GM21360 (cell line): ENCODE measurements at regions not wholly inside any gene's neighbourhood (a gene's known extent, or its start where the extent isn't known, plus 50 kb on each side); places are given as distances from the start of the nearest gene placed in this dataset.

Source experiments
- ATAC-seq: cut with Tn5 transposase; IDR thresholded peaks from one replicate; pipeline ENCODE4 v1.9.1; 2021; ENCODE audit warnings: mild to moderate bottlenecking, moderate library complexity; ENCODE audit not compliant: unreplicated experiment

DNA sequence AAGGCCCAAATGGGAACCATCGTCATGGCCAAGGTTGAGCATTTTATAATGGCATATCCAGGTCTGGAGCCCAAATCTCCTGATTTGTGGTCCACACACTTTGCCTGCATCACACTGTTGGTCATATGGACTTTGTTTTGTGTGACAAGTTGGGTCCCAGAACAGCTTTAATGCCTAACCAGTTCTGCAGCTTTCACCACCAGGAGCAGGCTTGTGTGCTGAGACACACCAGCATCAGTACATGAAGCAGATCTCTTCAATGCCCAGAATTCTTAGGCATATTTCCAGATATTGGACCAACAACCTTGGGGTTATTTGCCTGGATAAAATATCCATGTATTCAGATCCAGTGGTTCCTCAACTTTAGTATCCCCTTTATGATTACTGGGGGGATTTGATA lies 371.3 kb downstream of the FBXW7 start:
- no peak for ATAC-seq

DNA sequence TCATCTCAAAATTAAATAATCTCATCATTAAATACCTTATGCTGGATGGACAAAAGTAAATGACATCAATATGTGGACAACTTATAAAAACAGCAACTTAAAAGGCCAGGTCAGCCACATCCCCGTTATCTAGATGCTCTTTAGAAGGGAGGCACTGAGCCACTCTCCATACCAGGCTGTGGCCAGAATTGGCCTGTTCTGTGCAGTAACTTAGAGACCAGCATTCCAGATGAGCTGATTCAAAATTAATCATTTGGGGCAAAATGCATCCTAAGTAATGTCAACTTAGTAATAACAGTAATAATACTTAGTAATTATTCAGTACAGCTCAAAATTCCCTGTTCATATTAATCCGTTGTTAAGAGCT lies 373.6 kb downstream of the FBXW7 start:
- ATAC-seq = no peak

DNA sequence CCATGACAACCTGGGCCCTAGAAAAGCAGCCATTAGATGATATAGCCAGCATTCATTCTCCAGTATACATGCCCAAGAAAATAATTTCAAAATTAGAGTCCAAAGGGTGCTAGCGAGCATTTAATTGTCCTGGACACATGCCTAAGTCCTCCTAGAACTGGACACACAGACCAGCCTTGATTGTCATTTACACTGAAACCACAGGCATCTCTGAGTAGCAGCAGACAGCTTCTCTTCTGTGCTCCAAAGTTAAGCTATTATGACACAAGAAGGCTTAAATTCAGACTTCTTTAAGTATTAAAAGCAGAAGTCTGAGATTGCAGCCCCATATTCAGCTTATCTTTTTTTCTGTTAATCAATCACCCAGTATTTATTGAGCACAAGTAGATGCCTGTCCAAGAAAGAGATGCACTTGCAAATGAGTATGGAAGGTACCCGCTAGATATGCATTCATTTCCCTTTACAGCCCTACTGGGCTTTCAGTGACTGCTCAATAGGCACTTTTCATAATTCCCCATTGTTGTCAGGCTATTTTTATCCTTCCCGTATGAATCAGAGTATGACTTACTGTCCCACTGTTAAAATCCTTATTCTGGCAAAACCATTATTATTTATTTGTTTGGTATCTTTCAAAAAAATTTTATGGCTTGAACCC lies 374.1 kb downstream of the FBXW7 start:
- no peak for ATAC-seq

DNA sequence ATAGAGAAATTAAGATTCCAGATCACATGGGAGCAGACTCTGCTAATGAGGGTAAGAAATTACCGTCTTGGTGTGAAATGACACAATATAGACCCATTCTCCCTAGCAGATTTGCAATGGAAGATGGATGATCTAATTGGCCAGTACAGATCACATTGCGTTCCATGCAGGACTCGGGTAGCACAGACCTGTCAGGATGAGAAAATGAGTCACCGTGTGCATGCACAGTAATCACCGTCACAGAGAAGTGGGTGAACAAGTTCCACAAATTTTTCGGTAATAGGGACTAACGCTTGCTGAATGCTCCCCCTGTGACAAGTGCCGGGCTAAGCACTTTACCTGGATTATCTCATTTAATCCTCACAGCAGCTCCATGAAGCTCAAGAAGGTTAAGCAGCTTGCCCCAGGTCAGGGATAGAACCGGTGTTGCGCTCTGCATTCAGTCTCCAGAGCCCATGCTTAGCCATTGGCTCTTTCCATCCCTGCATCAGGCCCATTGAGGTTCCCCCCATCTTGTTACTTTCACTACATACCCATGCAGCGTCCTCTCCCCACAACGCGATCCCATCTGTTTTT lies 375.6 kb downstream of the FBXW7 start:
- ATAC-seq = no peak

DNA sequence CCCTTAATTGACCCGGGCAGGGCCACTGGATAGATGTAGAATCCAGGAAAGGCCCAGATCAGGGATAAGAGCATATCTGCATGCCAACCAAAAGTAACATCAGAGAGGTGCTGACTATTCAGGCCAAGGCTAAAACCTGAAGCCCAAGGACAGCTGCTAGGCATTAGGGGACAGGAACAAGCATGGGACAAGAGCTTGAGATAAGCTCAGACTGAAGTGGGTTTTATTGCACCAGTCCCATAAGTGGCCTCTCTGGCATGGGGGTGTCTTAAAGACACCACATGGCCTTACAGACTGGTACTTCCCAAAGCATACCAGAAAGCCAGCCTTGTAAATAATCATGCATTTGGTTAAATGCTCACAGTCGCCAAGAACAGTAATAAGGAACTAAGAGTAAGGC lies 376.1 kb downstream of the FBXW7 start:
- no peak for ATAC-seq

DNA sequence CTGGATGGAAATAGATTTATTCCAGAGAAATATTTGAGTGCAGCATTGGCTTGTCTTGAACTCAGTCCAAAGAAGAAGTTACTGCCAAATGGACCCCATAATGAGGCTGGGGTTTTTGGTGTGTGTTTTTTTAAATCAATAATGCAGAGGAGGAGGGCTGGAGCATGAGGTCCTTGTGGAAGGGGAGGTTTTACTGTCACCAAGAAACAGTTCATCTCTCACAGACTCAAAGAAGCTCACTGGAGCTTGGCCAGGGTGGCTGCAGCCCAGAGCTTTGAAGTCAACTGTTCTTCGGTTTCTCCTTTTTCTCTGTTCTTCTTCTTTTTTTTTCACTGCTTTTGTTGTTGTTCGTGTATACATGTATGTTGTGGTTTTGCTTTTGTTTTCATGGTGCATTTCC lies 377.7 kb downstream of the FBXW7 start:
- ATAC-seq = no peak

DNA sequence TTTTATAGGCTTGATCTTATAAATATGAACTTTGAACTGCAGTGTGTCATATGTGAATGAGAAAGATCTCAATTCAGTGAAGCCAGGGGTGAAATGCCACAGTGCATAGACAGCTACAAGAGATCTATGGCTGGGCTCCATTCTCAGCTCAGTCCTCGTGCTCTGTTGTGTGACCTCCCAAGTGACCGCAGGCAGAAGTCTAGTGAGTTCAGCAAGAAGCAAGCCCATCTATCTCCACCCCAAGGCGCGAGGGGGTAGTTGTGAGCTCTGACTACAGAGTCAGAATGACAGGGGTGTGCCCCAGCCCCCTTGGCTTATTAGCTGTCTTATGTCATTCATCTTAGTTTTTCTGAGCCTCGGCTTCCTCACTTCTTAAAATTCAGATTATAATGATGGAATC lies 378.3 kb downstream of the FBXW7 start:
- no peak for ATAC-seq

DNA sequence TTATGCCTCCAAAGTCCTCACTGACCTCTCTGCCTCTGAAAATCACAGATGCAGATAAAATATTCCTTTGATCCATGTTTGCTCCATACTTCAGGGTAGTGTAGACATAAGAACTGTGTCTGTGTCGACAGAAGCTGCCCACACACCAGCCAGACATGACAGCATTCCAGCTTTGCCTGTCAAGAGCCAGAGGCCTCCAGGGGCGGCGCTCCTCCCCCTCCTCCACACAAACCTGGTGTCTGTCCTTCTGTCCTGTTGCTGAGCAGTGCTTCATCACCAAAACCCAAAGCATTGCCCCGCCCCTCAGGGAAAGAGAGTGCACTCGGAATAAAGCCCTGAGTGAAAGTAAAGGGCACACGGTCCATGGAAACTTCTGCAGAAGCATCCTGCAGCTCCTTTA lies 379.4 kb downstream of the FBXW7 start:
- ATAC-seq = no peak

DNA sequence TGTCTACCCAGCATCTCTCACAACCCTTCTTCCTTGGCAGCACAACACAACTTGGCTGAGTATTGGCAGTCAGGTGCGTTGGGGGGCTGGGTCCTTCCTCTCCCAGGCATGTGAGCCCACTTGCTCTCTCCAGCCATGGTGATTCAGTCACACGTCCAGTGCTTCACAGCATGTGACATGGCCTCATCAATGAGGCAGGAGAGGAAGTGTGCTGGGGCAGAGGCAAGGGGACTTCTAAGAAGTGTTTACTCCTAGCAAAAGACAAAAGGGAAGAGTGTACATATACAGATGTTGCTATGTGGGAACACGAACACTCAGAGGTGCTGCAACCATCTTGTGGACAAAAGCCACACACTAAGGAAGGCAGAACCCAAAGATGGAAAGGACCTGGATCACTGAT lies 380.8 kb downstream of the FBXW7 start:
- ATAC-seq = no peak

DNA sequence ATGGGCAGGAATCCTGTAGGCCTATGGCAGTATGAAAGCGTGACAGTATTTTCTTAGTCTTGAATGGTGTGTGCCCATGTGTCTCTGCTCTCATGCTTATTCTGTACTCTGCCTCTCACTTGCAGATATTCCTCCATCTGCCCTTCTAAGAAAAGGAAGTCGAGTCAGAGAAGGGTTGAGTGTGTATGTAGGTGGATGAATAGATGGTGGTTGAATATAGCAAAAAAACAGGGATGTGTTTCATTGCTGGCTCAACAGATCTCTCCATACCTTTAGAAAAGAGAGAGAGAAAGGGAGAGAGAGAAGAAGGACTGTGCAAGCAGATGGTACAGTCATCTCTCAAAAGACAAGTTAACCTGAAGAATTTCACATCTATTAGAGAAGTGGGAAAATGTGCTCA lies 381.5 kb downstream of the FBXW7 start:
- no peak for ATAC-seq

DNA sequence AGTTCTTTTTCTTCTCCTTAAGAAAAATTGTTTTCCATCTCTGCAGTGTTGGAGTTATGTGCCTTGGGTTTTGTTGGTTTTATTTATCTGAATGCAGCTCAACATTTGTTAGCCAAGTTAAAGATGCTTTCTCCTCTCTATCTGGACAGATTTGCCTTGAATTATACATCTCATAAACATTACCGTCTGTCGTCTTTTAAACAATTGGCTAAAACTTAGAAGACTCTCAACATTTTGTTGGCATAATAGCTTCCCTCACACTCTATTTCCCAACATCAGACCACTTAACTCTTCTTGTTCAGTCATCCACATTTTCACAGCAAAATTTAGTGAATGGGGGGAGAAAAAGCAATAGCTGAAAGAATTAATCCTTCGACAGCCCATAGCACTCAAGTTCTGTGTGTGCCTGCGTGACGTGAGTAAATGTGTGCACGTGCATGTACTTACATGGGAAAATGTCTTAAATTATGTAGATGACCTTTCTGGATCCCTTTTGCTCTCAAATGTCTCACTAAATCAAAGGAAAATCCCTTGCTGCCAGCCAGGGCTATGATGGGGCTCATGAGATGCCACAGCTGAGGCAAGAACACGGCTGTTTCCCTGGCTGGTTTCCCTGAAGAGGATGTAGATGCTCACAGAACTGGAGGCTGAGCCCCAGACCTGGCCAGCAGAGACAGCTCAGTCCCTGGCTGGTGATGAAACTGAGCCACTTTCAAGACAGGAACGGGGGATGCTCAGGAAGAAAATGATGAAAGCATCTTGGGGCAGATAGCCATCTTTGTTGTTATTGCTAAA lies 382.2 kb downstream of the FBXW7 start:
- ATAC-seq = no peak

DNA sequence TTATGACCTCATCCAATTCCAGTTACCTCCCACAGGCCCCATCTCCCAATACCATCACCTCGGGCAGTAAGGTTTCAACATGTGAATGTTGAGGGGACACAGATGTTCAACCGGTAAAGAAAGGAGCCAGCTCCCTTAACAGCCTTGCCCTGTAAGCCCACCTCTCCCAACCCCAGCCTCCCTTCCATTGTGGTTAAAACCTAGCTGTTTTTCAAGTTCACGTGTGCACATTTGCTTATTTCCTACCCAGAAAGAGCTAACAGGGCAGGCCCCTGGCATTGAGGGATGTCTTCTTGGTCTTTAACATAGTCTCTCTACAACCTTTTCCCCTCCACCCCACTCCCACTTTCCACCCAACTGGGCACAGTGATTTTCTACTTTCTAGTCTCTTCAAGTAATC lies 385.7 kb downstream of the FBXW7 start:
- ATAC-seq = no peak

DNA sequence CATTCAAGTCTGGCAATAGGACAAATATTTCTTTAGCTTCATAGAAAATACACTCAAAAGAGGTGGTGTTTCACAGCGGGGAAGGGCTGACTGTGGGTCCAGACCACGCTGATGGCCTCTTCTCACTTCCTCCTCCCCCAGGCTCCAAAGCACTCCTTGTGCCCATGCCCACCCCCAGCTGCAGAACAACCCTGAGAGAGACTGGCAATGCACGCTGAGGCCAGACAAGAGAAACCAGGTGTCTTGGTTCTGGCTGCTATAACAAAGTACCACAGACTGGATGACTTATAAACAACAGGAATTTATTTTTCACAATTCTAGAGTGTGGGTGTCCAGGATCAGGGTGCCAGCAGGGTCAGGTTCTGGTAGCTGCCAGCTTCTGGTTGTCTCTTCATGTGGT lies 386.1 kb downstream of the FBXW7 start:
- no peak for ATAC-seq

DNA sequence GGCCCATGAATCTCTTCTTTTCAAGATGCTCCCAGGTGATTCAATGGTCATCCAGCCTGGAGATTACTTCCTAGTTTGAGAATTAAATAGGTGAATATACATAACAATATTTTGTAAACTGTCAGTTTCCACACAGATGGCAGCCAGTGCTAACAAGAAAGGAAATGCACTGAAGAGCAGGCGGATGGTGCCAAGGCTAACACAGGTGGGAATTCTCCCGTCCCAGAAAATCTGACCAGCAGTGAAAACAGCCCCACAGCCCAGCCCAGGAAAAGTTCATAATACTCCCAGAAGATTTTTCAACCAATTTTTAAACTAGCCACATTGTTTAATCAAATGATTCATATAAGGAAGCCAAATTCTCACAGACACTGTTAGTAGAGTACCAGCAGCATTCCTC lies 387.2 kb upstream of the GATB start:
- no peak for ATAC-seq

DNA sequence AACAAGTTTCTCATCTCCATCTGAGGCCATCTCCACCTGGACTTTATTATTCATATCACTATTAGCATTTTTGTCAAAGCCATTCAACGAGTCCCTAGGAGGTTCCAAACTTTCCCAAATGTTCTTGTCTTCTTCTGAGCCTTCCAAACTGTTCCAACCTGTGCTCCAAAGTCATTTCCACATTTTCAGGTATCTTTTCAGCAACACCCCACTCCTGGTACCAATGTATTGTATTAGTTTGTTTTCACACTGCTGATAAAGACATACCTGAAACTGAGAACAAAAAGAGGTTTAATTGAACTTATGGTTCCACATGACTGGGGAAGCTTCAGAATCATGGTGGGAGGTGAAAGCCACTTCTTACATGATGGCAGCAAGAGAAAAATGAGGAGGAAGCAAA lies 385.4 kb upstream of the GATB start:
- ATAC-seq = no peak

DNA sequence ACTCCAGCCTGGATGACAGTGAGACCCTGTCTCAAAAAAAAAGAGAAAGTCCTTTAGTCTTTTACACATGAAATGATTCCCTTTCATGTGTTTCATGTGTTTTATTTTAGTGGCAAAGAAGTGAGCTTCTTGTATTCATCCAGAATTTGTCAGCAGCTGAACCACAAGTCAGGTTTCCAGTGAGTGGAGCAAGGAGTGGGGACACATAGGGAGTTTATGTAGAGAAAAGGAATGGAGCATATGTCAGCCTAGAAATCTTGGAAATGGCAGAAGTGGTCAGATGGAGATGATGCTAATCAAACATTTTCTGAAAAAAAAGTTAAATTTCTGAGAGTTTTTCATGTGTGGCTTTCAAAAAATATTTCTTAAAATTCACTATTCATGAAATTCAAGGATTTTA lies 383.0 kb upstream of the GATB start:
- no peak for ATAC-seq

DNA sequence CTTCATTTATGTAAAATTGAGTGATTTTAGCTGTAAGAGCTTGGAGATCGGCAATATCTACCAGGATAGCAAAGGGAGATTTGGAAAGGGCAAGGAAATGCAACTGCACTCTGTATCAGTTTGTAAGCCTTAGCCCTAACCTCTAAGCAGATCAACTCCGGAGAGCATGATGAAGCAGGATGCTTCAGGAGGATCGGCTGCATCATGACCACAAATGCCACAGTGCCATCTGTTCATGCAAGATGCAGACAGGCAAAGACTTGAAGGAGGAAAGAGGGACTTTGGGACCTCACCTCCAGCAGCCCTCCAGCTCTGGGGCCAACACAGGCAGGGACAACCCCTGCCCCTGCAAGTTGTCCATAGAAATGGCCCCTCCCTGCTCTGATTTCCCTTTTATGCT lies 377.6 kb upstream of the GATB start:
- no peak for ATAC-seq

DNA sequence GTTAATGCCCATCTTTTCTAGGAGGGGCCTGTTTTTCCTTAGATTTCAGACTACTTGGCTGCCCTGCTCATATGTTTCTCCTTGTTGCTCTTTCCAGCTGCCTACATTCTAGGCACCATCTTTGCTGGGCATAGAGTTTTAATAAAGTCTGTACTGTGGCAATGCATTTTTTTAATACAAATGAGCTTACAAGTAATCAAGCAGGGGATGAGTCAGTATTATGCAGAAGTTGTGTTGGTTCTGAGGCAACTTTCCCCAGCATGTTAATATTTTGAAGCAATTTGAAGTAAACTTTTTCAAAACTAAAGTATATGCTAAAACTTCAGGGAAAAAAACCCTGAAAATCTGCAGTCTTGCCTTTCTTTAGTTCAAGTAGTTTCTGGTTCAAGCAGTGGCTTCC lies 372.0 kb upstream of the GATB start:
- no peak for ATAC-seq

DNA sequence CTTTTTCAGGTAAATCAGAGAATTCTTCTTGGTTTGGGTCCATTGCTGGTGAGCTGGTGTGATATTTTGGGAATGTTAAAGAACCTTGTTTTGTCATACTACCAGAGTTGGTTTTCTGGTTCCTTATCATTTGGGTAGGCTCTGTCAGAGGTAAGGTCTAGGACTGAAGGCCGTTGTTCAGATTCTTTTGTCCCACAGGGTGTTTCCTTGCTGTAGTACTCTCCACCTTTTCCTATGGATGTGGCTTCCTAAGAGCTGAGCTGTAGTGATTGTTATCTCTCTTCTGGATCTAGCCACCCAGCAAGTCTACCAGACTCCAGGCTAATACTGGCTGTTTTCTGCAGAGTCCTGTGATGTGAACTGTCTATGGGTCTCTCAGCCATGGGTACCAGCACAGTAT lies 367.5 kb upstream of the GATB start:
- no peak for ATAC-seq

DNA sequence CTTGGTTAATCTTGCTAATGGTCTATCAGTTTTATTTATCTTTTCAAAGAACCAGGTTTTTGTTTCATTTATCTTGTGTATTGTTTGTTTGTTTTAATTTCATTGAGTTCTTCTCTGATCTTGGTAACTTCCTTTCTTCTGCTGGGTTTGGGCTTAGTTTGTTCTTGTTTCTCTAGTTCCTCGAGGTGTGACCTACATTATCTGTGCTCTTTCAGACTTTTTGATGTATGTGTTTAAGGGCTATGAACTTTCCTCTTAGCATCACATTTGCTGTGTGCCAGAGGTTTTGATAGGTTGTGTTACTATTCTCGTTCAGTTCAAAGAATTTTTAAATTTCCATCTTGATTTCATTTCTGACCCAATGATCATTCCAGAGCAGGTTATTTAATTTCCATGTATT lies 365.4 kb upstream of the GATB start:
- ATAC-seq = no peak

DNA sequence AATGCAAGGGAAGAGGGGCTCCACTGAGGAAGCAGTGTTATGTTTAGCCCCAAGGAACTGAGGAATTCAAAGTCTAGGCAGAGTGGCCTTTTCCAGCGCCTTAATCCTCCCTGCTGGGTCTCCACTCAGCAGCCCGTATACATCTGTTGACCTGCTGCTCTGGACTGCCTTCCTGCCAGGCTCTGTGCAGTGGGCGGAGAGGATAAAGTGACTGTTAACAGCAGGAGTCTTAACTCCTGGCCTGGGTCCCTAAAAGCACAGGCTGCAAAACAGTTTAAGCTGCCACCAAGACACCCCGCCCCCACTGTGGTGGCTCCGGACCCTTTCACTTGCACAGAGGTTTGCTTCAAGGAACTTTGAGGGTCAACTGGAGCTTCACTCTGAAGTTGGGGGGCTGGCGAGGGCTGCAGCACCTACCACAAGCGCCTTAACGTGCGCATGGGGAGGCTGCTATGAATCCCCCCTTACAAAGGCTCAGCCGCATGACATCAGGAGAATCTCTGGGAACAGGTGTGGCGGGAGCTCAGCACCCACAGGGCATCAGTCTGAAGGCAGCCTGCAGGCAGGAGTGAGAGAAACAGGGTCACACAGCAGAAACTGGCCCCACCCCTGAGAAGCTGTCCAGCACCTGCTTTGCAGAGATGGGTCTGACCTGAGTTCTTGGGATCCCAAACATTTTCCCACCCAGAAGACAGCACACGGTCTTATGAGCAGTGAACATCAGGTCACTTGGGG lies 358.2 kb upstream of the GATB start:
- ATAC-seq = no peak

DNA sequence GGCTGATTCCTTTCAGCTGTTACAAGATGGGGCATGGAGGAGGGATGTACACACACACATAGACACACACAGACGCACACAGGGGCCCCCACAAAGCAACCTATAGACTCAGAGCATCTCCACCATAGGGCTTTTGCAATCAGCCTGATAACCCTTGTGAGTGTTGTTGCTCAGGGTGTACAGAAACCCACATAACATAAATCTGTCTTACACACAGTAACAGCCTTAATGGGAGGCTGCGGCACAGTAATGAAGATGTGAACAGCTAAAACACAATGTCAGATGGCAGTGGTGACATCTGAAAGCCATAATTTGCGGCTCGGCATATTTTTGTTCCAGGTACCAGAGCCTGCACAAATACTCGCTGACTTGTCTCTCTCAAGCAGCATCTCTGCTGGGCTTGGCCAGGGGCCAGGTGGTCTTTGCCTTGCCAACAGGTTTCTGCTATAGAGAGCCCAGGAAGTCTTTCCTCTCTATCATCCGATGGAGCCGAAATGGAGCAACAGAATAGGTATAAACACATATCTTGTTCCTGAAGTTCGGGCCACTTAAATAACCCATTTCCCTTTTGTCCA lies 357.2 kb upstream of the GATB start:
- no peak for ATAC-seq
